Nephron (organoid): ENCODE measurements at regions not wholly inside any gene's neighbourhood (a gene's known extent, or its start where the extent isn't known, plus 50 kb on each side); places are given as distances from the start of the nearest gene placed in this dataset.
A peak's percentile ranks its signal among the peaks of the same experiment; 100 is the strongest.

ENCODE experiments used
- H3K27ac Mint-ChIP-seq, 3 experiments: 2 replicates each; pipeline ENCODE4 v1.8.0; 2020; ENCODE audit warnings: mixed read lengths in 3 of 3, mild to moderate bottlenecking in 2 of 3, moderate library complexity in 1 of 3
- H3K27me3 Mint-ChIP-seq: 2 replicates; pipeline ENCODE4 v1.8.0; 2021; ENCODE audit warnings: low read depth, mild to moderate bottlenecking, moderate library complexity, mixed read lengths
- H3K36me3 Mint-ChIP-seq: 2 replicates; pipeline ENCODE4 v1.8.0; 2020; ENCODE audit warnings: low read depth, mixed read lengths
- H3K4me1 Mint-ChIP-seq: 2 replicates; pipeline ENCODE4 v1.8.0; 2020; ENCODE audit warnings: mixed read lengths
- H3K4me3 Mint-ChIP-seq, 3 experiments: 2 replicates each; pipeline ENCODE4 v1.8.0; 2020; ENCODE audit warnings: mild to moderate bottlenecking in 3 of 3, mixed read lengths in 3 of 3, moderate library complexity in 2 of 3
- H3K9me3 Mint-ChIP-seq: 2 replicates; pipeline ENCODE4 v1.8.0; 2020; ENCODE audit warnings: mixed read lengths
- CTCF ChIP-seq, 3 experiments: fragments of 200-600 bp; sonication (generic); IDR thresholded peaks; one replicate each; pipeline ENCODE4 v1.5.0; 2021; ENCODE audit warnings: antibody characterized with exemption in 3 of 3; ENCODE audit not compliant: unreplicated experiment in 3 of 3

- Mint-ChIP-seq H3K9me3 (no peaks in the 10 kb centered on the region), H3K27ac (no peak overlapping the region), H3K4me1 (peaks cover 38% of the 10 kb centered on the region), H3K27me3 (peaks cover 4% of the 10 kb centered on the region), H3K36me3 (no peaks in the 10 kb centered on the region), H3K4me3 (no peak overlapping the region)
- no peak for TF ChIP-seq CTCF (IDR thresholded peaks at IDR 0.05; ENCODE audit: unreplicated experiment in 3 of 3)
Measured at GRCh38 chr2:2528846-2529245, 197.8 kb upstream of the MYT1L start.

- H3K4me3 Mint-ChIP-seq: no peak overlapping the region
- H3K27ac Mint-ChIP-seq: peak overlapping the region in 1 of 3 experiments; percentile 53
- peaks cover 4% of the 10 kb centered on the region for H3K27me3 Mint-ChIP-seq
- no peak for TF ChIP-seq CTCF (IDR thresholded peaks at IDR 0.05; ENCODE audit: unreplicated experiment in 3 of 3)
- H3K4me1 Mint-ChIP-seq: peaks cover 52% of the 10 kb centered on the region
- no peaks in the 10 kb centered on the region for H3K36me3 Mint-ChIP-seq
- H3K9me3 Mint-ChIP-seq: peaks cover 1% of the 10 kb centered on the region
Measured at GRCh38 chr2:2527148-2527547, 196.1 kb upstream of the MYT1L start.

GRCh38 chr2:2524348-2524941 lies 193.4 kb upstream of the MYT1L start:
- peak overlapping the region; percentile 70 to 91 (median 80) for H3K27ac Mint-ChIP-seq
- H3K36me3 Mint-ChIP-seq: no peaks in the 10 kb centered on the region
- peaks cover 11% of the 10 kb centered on the region for H3K27me3 Mint-ChIP-seq
- peaks cover 76% of the 10 kb centered on the region for H3K4me1 Mint-ChIP-seq
- peaks cover 3% of the 10 kb centered on the region for H3K9me3 Mint-ChIP-seq
- H3K4me3 Mint-ChIP-seq: peak overlapping the region in 2 of 3 experiments; percentile 1 to 35
- TF ChIP-seq CTCF (IDR thresholded peaks at IDR 0.05; ENCODE audit: unreplicated experiment in 3 of 3): no peak

- Mint-ChIP-seq H3K4me3 (peak overlapping the region; percentile 25 to 38 (median 32)), H3K27ac (peak overlapping the region; percentile 70 to 91 (median 80)), H3K9me3 (peaks cover 3% of the 10 kb centered on the region), H3K36me3 (no peaks in the 10 kb centered on the region), H3K27me3 (peaks cover 9% of the 10 kb centered on the region), H3K4me1 (peaks cover 73% of the 10 kb centered on the region)
- no peak for TF ChIP-seq CTCF (IDR thresholded peaks at IDR 0.05; ENCODE audit: unreplicated experiment in 3 of 3)
Measured at GRCh38 chr2:2523461-2524347, 192.6 kb upstream of the MYT1L start.

- Mint-ChIP-seq H3K27ac (peak overlapping the region in 2 of 3 experiments; percentile 27 to 33), H3K9me3 (peaks cover 3% of the 10 kb centered on the region), H3K27me3 (peaks cover 28% of the 10 kb centered on the region), H3K4me1 (peaks cover 52% of the 10 kb centered on the region), H3K4me3 (no peak overlapping the region), H3K36me3 (no peaks in the 10 kb centered on the region)
- TF ChIP-seq CTCF (IDR thresholded peaks at IDR 0.05; ENCODE audit: unreplicated experiment in 3 of 3): no peak
Measured at GRCh38 chr2:2520401-2520811, 189.3 kb upstream of the MYT1L start.
